Heart right ventricle (tissue), 16 donors: ENCODE measurements at regions not wholly inside any gene's neighbourhood (a gene's known extent, or its start where the extent isn't known, plus 50 kb on each side); places are given as distances from the start of the nearest gene placed in this dataset.
"Not testable (repeated sequence)": the region's sequence is repeated elsewhere in the genome, so short reads cannot be mapped to it uniquely, and the experiment has no call there.

Source experiments
- ATAC-seq, 8 donors: fragments of 200-7000 bp; cut with Tn5 transposase; one replicate each; pipeline ENCODE4 v1.9.1; 2020; ENCODE audit warnings: mild to moderate bottlenecking in 8 of 8, moderate library complexity in 8 of 8, moderate number of reproducible peaks in 1 of 8
- DNase-seq, 2 donors: peaks; one replicate each; pipeline ENCODE4 v3.0.0-alpha.2; 2020
- H3K27ac ChIP-seq, 10 donors: fragments of 200-600 bp; sonication (generic) in 2 of 10; one replicate each; pipeline versions ENCODE4 v1.5.0 to v1.8.0; 2020 to 2022; ENCODE audit warnings: mild to moderate bottlenecking in 3 of 10
- H3K27me3 ChIP-seq, 7 donors: fragments of 200-600 bp; one replicate each; pipeline ENCODE4 v1.8.0; 2021 to 2022; ENCODE audit warnings: mild to moderate bottlenecking in 2 of 7
- H3K36me3 ChIP-seq, 9 donors: fragments of 200-600 bp; sonication (generic) in 1 of 9; one replicate each; pipeline versions ENCODE4 v1.5.0 to v1.8.0; 2020 to 2022; ENCODE audit warnings: mild to moderate bottlenecking in 2 of 9
- H3K4me1 ChIP-seq, 9 donors: fragments of 200-600 bp; sonication (generic) in 1 of 9; one replicate each; pipeline versions ENCODE4 v1.5.0 to v1.8.0; 2020 to 2022; ENCODE audit warnings: mild to moderate bottlenecking in 4 of 9
- H3K4me3 ChIP-seq, 10 donors: fragments of 200-600 bp; sonication (generic) in 2 of 10; one replicate each; pipeline versions ENCODE4 v1.5.0 to v1.8.0; 2020 to 2022; ENCODE audit warnings: mild to moderate bottlenecking in 7 of 10, moderate library complexity in 2 of 10
- H3K9me3 ChIP-seq, 11 donors: fragments of 200-600 bp in 10 of 11; sonication (generic) in 2 of 11; one replicate each; pipeline versions ENCODE4 v1.5.0 to v1.8.0; 2013 to 2022; ENCODE audit warnings: mild to moderate bottlenecking in 2 of 11, control low read depth in 1 of 11, moderate library complexity in 1 of 11
- CTCF ChIP-seq, 9 donors: fragments of 200-600 bp; sonication (generic) in 2 of 9; IDR thresholded peaks; one replicate each; pipeline versions ENCODE4 v1.5.0 to v1.8.0; 2021 to 2022; ENCODE audit warnings: antibody characterized with exemption in 9 of 9, mild to moderate bottlenecking in 5 of 9, moderate library complexity in 1 of 9
- WGBS, 2 donors: extraction: QIAGEN DNeasy Blood & Tissue Kit; methylation state at CpG; one replicate each; pipeline ENCODE4 v1.1.7; 2013; ENCODE audit warnings: inconsistent platforms in 1 of 2; 5-methylcytosine and 5-hydroxymethylcytosine counted together
- intact Hi-C, 10 donors: fragments of 100-400 bp; cut with DNase I; formaldehyde crosslinking; loops; one replicate each; pipeline versions ENCODE4 v1.11.1 to v1.14.2; 2022
- donor health status: Arrhythmogenic right ventricular cardiomyopathy.
- donor health status: ischemic (EF 13 %, LVEDD 7.1; RV severe dilation, severe dysfunction).
- donor health status: healthy with polysubstance abuse.
- donor health status: DM: no; HTN: yes; CAD: no.
- donor health status: DM: no; HTN: no; CAD: no.
- donor health status: ischemic (EF 25% LVEDD 6.9; RV normal size, moderate dysfunction).
- donor health status: ischemic (EF 25% LVEDD 5.7; RV mildly dilated, moderate dysfunction).
- donor health status: healthy.
- donor health status: DM: yes; HTN: yes; CAD: no.
- donor health status: Ischemic cardiomyopathy.
- donor health status: ischemic (EF 35%, LVEDD 5.7; RV mildly dilated, moderate dysfunction).
- donor health status: nonischemic (EF 11% LVEDD 7.7; RV severe dilation, severe dysfunction).
- donor health status: DM: yes; HTN: yes; CAD: no.
- donor health status: PGD.
- donor health status: ischemic (EF 29% LVEDD 5.4; RV normal size, mild dysfunction).
- donor health status: nonischemic (EF 23%, LVEDD 6.1; RV moderate dilation, normal function).

- intact Hi-C loops: loop anchor here in 1 of 10 donors (2.0 kb wide), 1 partner anchor 78 kb away; no protein-coding TSS in a partner anchor
- Histone ChIP-seq H3K36me3 (no peaks in the 10 kb centered on the region), H3K4me1 (peaks cover 0 to 28% (median 11%) of the 10 kb centered on the region in 9 donors), H3K9me3 (no peaks in the 10 kb centered on the region), H3K27me3 (no peaks in the 10 kb centered on the region), H3K4me3 (no peak overlapping the region), H3K27ac (no peak overlapping the region)
- no peak for TF ChIP-seq CTCF (IDR thresholded peaks at IDR 0.05)
- ATAC-seq: no peak
- DNase-seq: no peak
Measured at GRCh38 chr4:159026329-159026728, 76.5 kb upstream of the RAPGEF2 start.

- DNase-seq (no peak), ATAC-seq (peak in 1 of 8 donors; percentile 41)
- no peak overlapping the region for H3K27ac ChIP-seq
- peaks cover 0 to 28% (median 11%) of the 10 kb centered on the region in 9 donors for H3K4me1 ChIP-seq
- no peaks in the 10 kb centered on the region for H3K9me3 ChIP-seq
- no peak overlapping the region for H3K4me3 ChIP-seq
- WGBS, 2 donors: 70% methylated on average over 2 of the region's 2 CpGs
- TF ChIP-seq CTCF (IDR thresholded peaks at IDR 0.05): no peak
- no peaks in the 10 kb centered on the region for H3K36me3 ChIP-seq
- intact Hi-C loops: loop anchor here in 1 of 10 donors (2.0 kb wide), 1 partner anchor 77 kb away; no protein-coding TSS in a partner anchor
- no peaks in the 10 kb centered on the region for H3K27me3 ChIP-seq
Measured at GRCh38 chr4:159027535-159027934, 75.3 kb upstream of the RAPGEF2 start.

- Histone ChIP-seq H3K9me3 (no peaks in the 10 kb centered on the region), H3K4me3 (no peak overlapping the region), H3K27me3 (no peaks in the 10 kb centered on the region), H3K36me3 (no peaks in the 10 kb centered on the region), H3K27ac (no peak overlapping the region), H3K4me1 (peaks cover 0 to 18% (median 11%) of the 10 kb centered on the region in 9 donors)
- DNase-seq: no peak
- intact Hi-C loops: no loop called here
- no peak for ATAC-seq
- no peak for TF ChIP-seq CTCF (IDR thresholded peaks at IDR 0.05)
- WGBS, 2 donors: 89 to 92% methylated on average over 1 of the region's 1 CpG
Measured at GRCh38 chr4:159029481-159029880, 73.4 kb upstream of the RAPGEF2 start.

- H3K9me3 ChIP-seq, H3K27ac ChIP-seq, intact Hi-C loops, H3K27me3 ChIP-seq, H3K36me3 ChIP-seq, H3K4me3 ChIP-seq, DNase-seq, ATAC-seq: not testable (repeated sequence)
- 92 to 97% methylated on average over 2 of the region's 2 CpGs for WGBS, 2 donors
- H3K4me1 ChIP-seq: peaks cover 0 to 18% (median 10%) of the 10 kb centered on the region in 9 donors
Measured at GRCh38 chr4:159030297-159030696, 72.6 kb upstream of the RAPGEF2 start.

- Histone ChIP-seq H3K9me3 (no peaks in the 10 kb centered on the region), H3K27ac (no peak overlapping the region), H3K36me3 (no peaks in the 10 kb centered on the region), H3K4me3 (no peak overlapping the region), H3K4me1 (no peaks in the 10 kb centered on the region), H3K27me3 (no peaks in the 10 kb centered on the region)
- DNase-seq (no peak), ATAC-seq (no peak)
- TF ChIP-seq CTCF (IDR thresholded peaks at IDR 0.05): no peak
- 75 to 78% methylated on average over 1 of the region's 1 CpG for WGBS, 2 donors
- intact Hi-C loops: no loop called here
Measured at GRCh38 chr4:159035570-159035969, 67.3 kb upstream of the RAPGEF2 start.
